ENCODE measurements at regions not wholly inside any gene's neighbourhood (a gene's known extent, or its start where the extent isn't known, plus 50 kb on each side); places are given as distances from the start of the nearest gene placed in this dataset.

- peak; percentile 88 for ATAC-seq
- TF ChIP-seq ISL1 (CRISPR knock-in tag; IDR thresholded peaks at IDR 0.05) (0 out of 2 replicates have a peak, but pooled peaks have one; percentile 20), CSRNP3 (CRISPR knock-in tag; IDR thresholded peaks at IDR 0.05) (no peak), GLIS3 (CRISPR knock-in tag; IDR thresholded peaks at IDR 0.05) (peak; percentile 62; the same call in 1 of the 2 replicates), SNAI2 (CRISPR knock-in tag; IDR thresholded peaks at IDR 0.05) (no peak), OSR1 (CRISPR knock-in tag; IDR thresholded peaks at IDR 0.05) (no peak), CREB5 (CRISPR knock-in tag; IDR thresholded peaks at IDR 0.05; ENCODE audit: low read depth) (no peak), TOX (CRISPR knock-in tag; IDR thresholded peaks at IDR 0.05; ENCODE audit: borderline replicate concordance) (no peak), ESRRG (CRISPR knock-in tag; IDR thresholded peaks at IDR 0.05) (no peak), ZNF8 (CRISPR knock-in tag; IDR thresholded peaks at IDR 0.05) (no peak), ZFP30 (CRISPR knock-in tag; IDR thresholded peaks at IDR 0.05) (no peak), TSHZ2 (CRISPR knock-in tag; IDR thresholded peaks at IDR 0.05) (peak; percentile 13; the same call in 1 of the 2 replicates), ZC3H10 (CRISPR knock-in tag; IDR thresholded peaks at IDR 0.05) (no peak), TCF4 (CRISPR knock-in tag; IDR thresholded peaks at IDR 0.05; ENCODE audit: borderline replicate concordance) (peak; percentile 67; the same call in 1 of the 2 replicates), CSDC2 (CRISPR knock-in tag; IDR thresholded peaks at IDR 0.05) (peak; percentile 19; the same call in 1 of the 2 replicates), POU6F1 (CRISPR knock-in tag; IDR thresholded peaks at IDR 0.05; ENCODE audit: borderline replicate concordance, low read depth) (no peak), ARNTL (CRISPR knock-in tag; IDR thresholded peaks at IDR 0.05; ENCODE audit: borderline replicate concordance, low read depth) (no peak), PPARA (CRISPR knock-in tag; IDR thresholded peaks at IDR 0.05; ENCODE audit: borderline replicate concordance) (peak; percentile 96), ZNF70 (CRISPR knock-in tag; IDR thresholded peaks at IDR 0.05) (no peak), ZNF565 (CRISPR knock-in tag; conservative IDR thresholded peaks at IDR 0.05; ENCODE audit: low read depth) (no peak), BACH2 (CRISPR knock-in tag; IDR thresholded peaks at IDR 0.05; ENCODE audit: borderline replicate concordance) (no peak), PATZ1 (CRISPR knock-in tag; IDR thresholded peaks at IDR 0.05; ENCODE audit: borderline replicate concordance) (peak; percentile 63; the same call in 1 of the 2 replicates), ZFP3 (CRISPR knock-in tag; IDR thresholded peaks at IDR 0.05) (0 out of 2 replicates have a peak, but pooled peaks have one; percentile 47), RARB (CRISPR knock-in tag; IDR thresholded peaks at IDR 0.05) (no peak)
These were observed 63.4 kb upstream of the ABCA1 start for GRCh38 chr9:104991144-104991953.

- no peak for ATAC-seq
These were observed 64.7 kb upstream of the ABCA1 start for GRCh38 chr9:104992659-104993058.

More at GRCh38 chr9:104992659-104993058, 64.7 kb upstream of the ABCA1 start:
- TF ChIP-seq TCF4 (CRISPR knock-in tag; IDR thresholded peaks at IDR 0.05; ENCODE audit: borderline replicate concordance): peak; percentile 40; the same call in 1 of the 2 replicates
- TF ChIP-seq POU6F1 (CRISPR knock-in tag; IDR thresholded peaks at IDR 0.05; ENCODE audit: borderline replicate concordance, low read depth): no peak
